Tibial nerve (tissue), 3 donors: ENCODE measurements at regions not wholly inside any gene's neighbourhood (a gene's known extent, or its start where the extent isn't known, plus 50 kb on each side); places are given as distances from the start of the nearest gene placed in this dataset.

Experiments used
- POLR2A ChIP-seq, 2 donors: fragments of 450-650 bp; IDR thresholded peaks; one replicate each; pipeline ENCODE4 v1.6.1; 2017; ENCODE audit warnings: antibody characterized with exemption in 2 of 2, mild to moderate bottlenecking in 2 of 2, moderate library complexity in 2 of 2
- TF ChIP-seq, protein P1 (sequence below), 5 experiments: fragments of 200-600 bp in 3 of 5; fragments of 450-650 bp in 2 of 5; sonication (generic) in 3 of 5; IDR thresholded peaks; one replicate each; pipeline ENCODE4 v1.5.1; 2016 to 2019; ENCODE audit warnings: antibody characterized with exemption in 5 of 5, mild to moderate bottlenecking in 3 of 5, moderate library complexity in 2 of 5

DNA sequence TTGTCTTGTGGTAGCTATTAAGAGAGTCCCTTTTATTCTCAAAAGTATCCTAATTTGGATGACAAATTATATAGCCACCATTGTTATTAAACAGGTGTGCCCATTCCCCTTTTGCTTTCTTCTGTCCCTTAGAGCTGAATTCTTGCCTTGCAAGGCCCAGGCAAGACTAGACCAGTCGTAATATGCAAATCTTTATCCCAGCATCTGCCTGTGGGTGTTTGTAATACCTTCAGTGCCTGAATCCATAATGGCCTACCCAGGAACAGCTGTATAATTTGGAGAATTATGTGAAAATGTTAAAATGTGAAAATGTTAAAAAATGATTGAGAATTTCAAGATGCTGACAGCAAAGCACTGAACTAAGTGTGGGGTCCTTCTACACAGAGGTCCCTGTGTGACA is 403.0 kb upstream of the RBMS3 start:
- TF ChIP-seq, protein P1, sequence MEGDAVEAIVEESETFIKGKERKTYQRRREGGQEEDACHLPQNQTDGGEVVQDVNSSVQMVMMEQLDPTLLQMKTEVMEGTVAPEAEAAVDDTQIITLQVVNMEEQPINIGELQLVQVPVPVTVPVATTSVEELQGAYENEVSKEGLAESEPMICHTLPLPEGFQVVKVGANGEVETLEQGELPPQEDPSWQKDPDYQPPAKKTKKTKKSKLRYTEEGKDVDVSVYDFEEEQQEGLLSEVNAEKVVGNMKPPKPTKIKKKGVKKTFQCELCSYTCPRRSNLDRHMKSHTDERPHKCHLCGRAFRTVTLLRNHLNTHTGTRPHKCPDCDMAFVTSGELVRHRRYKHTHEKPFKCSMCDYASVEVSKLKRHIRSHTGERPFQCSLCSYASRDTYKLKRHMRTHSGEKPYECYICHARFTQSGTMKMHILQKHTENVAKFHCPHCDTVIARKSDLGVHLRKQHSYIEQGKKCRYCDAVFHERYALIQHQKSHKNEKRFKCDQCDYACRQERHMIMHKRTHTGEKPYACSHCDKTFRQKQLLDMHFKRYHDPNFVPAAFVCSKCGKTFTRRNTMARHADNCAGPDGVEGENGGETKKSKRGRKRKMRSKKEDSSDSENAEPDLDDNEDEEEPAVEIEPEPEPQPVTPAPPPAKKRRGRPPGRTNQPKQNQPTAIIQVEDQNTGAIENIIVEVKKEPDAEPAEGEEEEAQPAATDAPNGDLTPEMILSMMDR (IDR thresholded peaks at IDR 0.05) = no peak
- TF ChIP-seq POLR2A (IDR thresholded peaks at IDR 0.05) = no peak
